Endometrium (tissue), 2 donors: ENCODE measurements at regions not wholly inside any gene's neighbourhood (a gene's known extent, or its start where the extent isn't known, plus 50 kb on each side); places are given as distances from the start of the nearest gene placed in this dataset.

Experiments used
- FAIRE-seq: peaks from 2 replicates; lab custom pipeline; 2012; peaks lifted over from hg19 to GRCh38; lab: Jason Lieb, UNC
- donor health status: control.
- donor health status: control.

DNA sequence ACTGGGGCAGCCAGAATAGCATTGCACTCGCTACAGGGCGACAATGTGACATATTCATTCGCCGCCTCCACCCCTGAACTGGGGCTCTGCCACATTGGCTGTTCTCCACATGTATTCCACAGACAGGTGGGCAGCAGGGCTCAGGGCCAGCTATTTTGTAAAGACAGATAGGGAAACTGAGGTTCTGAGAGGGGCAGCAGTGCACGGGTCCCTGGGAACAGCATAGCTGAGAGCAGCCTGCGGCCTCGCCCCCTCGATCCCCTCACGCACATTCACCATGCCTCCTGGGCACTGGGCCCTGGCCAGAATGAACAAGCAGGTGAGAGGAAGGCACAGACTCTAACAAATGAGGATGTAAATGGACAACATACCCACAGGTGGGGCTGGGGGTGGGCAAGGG lies 75.0 kb upstream of the SPATA12 start:
- FAIRE-seq = no peak

DNA sequence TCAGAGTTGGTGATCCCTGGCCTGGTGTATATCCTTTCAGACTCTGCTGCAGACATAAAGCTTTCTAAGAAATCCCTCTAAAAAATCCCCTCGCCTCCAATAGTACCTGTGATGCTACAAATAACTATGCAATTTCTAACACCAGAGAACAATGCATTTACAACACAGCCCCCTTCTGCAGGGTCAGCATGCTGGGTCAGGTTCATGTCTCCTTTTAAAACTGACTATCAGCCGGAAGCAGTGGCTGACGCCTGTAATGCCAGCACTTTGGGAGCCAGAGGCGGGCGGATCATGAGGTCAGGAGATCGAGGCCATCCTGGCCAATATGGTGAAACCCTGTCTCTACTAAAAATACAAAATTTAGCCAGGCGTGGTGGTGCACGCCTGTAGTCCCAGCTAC lies 77.0 kb upstream of the SPATA12 start:
- no peak for FAIRE-seq

DNA sequence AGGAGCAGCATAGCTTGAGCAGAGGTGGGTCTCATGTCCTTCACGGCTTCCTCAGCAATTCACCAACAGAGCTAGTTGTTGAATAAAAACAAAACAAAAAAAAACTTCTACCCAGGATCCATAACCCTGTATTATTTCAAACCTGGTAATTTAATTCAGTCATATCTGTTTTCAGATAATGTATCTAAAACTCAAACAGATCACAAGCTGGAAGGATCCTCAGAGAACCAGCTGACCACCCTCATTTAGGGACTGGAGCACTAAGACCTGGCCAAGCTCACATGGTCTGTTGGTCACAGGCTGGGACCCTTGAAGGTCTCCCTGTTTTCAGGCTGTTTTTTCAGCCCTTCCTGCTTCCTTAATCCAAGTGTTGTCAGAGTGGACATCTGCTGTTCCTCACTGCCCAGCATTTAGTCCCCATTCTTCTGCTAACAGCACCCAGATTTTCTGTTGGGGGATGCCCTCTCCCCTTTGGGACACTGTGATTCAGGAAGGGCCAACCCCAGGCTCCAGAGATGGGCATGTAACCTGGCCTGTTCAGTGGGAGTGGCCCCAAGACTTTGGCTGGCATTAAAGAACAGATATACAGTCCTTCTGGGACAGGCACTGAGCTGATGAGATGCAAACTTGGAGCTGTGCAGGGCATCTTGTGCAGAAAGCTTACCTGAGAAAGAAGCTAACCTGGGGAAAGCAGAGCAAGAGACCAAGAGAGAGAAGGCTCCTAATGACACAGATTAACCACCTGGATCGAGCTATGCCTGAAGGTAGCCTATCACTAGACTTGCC lies 78.8 kb upstream of the SPATA12 start:
- FAIRE-seq = no peak

DNA sequence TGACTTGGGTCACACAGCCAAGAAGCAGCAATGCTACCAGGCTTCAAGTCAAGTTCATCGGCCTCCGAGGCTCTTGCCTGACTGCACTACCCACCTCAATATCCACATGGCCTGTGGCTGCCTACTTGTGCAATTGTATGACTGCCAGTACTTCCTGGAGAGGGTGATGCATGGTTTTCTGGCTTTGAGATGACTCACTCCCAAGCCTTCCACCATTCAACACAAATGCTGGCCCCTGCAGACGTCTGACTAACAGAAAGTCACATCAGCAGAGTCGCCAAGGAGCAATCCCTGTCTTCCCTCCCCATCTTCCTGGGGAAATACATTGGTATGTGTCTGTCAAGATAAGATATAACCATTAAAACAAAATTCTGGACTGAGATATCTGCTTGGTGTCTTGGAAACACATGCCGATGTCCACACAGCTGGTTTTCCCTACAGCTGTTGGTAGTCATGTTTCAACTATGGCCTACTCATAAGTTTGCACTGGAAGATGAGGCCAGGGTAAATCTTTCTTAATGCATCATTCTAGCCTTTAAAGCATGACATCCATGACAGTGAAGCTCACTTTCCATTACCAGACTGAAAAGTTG lies 79.6 kb upstream of the SPATA12 start:
- FAIRE-seq = no peak

DNA sequence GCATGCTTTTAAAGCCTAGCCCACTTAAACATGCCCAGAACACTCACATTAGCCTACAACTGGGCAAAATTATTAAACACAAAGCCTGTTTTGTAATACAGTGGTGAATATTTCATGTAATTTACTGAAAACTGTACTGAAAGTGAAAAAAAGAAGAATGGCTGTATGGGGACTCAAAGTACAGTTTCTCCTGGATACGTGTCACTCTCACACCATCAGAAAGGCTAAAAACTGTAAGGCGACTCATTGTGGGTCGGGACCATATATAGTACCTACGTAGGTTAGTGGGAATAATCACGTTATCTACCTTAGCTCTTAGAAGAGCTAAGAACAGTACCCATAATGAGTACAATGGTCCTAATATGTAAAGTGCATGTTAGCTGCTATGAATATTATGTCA lies 80.2 kb upstream of the SPATA12 start:
- FAIRE-seq = no peak

DNA sequence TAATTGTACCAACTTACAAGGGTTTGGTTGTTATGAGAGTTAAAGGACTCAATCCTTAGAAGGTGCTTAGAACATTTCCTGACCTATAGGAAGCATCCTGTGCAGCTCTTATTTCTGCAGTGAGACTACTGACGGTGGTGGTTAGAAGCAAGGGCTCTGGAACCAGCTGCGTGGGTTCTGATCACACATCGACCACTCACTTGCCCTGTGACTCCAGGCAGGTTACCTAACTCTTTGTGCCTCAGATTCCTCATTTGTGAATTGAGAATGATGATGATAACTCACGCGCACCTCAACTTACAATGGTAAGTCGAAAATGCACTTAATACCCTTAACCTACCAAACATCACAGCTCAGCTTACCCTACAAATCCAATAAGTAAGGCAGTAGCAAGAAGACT lies 80.7 kb upstream of the SPATA12 start:
- FAIRE-seq = no peak

DNA sequence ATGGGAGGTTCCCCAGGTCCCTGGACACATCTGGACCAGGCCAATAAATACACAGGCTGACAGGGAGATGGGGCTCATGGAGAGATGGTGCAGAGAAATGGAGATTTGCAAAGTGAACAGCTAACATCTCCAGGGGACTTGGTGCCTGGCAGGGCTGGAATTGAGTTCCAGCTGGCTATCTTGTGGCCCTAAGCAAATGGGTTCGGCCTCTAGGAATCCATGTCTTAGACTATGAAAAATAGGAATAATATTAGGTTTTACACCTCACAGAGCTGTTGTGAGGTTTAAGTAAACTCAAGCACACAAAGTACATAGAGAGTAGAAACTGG lies 82.9 kb upstream of the SPATA12 start:
- FAIRE-seq = no peak

DNA sequence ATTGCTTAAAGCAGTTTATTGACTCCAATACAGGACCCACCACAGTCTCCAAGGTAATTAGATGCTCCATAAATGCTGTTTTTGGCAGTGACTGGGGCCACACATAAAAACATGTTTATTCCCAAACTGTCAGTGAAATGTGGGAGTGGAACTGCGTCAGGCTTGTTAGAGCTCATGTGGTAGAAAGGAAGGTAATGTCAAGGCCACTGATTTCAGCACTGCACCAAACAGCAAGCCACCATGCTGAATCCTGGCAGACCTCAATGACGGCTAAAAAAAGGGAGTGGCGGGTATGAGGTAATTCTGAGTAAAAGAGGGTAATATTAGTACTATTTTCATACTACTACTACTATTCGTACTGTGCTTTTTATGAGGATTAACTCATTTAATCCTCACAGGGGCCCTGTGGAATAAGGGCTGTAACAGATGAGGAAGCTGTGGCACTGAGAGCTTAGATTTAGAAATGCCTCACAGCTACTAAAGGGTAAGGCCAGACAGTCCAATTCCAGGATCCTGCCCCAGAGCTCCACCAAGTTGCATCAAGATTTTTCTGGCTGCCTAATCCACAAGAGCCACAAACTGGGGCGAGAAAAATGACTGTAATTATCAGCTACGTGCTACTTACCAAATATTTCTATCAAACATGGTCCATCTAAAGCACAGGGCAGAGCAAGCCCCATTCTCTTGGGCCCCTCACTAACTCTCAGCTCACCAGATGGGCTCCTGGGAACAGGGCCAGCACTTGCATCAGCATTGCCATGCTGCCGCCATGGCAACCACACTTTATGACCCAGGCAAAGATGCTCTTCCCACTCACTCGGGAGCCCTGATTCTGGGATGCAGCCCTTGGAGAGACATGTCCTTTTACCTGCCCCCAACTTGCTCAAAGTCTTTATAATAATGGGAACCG lies 83.6 kb upstream of the SPATA12 start:
- peak; percentile 73 for FAIRE-seq

DNA sequence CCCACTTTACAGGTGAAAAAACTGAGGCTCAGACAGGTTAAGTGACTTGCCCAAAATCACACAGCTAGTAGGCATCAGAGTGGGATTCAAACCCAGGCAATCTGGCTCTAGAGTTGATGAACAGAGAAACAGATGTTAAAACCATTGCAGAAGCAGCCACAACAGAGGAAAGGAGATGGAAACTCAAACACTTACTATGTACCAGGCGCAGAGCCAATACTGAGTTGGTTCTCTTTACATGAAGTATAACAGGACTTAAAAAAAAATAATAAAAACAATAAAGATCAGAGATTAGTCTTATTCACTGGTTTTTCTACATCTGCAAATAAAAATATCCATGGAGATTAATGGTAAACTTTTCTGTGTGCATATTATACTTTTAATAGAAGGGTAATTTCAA lies 84.9 kb upstream of the SPATA12 start:
- peak; percentile 67 for FAIRE-seq

DNA sequence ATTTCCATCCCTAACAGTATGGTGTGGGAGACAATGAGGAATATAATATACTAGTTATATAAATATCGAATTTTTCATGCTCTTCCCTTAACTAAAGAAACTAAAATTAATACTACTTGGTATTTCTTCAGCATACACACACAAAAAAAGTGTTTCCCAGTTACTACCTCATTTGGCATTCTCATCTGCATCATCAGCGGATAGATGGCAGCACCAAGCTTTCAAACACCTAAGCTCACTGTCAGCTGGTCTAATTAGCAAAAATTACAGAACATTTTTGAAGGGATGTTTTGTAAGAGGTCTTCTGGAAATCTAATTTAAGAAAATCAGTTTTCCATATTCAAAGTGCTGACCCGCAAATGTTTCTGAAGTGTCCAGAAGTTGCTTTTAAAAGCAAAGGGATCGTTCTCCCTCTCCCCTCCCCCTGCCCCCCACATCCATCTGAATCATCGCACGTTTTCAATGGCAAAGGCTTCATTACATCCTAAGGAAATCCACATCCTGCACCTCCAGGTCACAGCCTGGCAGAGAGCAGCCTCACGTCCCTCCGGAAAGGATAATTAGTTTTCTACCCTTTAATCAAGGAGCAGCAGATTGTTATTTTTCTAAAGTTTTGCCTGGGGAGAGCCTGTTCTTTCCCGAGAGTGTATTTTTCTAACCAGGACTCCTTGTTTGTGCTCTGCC lies 86.1 kb upstream of the SPATA12 start:
- no peak for FAIRE-seq

DNA sequence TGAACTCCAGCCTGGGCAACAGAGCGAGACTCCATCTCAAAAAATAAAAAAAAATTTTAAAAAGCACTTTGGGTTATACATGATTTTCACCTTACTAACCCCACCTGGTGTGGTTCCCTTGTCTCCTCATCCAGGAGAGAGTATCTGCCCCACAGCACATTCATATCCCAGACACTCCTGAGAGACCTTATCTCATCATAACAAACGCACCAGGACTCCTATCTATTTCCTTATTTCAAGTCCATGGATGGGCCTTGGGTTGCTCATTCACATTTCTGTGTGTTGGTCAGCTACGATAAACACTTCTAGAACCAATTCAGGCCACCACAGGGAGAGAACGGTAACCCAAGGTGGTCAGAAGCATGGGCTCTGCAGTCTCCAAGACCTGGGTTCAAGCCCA lies 88.6 kb upstream of the SPATA12 start:
- FAIRE-seq = no peak

DNA sequence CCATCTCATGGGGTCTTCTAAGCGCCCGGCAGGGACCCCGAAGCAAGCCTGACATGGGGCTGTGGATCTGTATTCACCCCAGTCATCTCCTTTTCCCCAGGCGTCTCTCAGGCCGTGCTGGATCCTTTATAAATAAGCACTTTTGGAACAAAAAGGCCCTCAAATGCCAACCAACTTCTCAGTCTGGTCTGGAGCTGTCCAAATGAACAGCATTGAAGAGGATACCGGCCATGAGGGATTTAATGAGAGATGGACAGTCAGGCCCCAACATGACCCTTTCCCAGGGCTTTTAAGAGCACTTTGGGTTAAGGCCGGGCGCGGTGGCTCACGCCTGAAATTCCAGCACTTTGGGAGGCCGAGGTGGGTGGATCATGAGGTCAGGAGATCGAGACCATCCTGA lies 89.2 kb upstream of the SPATA12 start:
- no peak for FAIRE-seq

DNA sequence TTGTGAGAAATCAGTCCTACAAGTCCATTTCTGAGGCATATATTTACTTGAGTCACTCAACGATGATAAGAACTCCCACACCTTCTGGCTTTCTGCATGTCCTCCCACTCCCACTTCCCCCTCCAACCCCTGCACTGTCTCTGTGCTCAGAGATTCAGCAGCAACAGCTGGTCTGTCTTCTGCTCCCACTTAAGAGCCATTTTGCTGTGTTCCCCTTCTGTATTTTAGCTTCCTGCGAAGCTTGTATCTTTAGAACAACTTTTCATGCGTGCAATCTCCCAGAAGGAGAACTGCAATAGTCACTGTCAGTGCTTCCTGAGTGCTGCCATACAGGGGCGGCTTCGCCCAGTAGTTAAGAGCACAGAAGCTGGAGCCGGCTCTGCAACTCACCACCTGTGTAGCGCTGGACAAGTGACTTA lies 90.0 kb upstream of the SPATA12 start:
- FAIRE-seq = no peak

DNA sequence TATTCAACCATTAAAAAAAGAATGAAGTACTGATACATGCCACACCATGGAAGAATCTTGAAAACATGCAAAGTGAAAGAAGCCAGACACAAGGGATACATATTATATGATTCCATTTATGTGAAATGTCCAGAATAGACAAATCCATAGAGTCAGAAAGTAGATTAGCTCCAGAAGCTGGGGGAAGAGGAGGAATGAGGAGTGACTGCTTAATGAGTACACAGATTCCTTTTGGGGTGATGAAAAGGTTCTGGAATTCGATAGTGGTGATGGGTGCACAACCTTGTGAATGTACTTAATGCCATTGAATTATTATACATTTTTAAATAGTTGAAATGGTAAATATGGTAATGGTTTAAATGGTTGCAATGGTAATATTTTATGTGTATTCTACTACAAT lies 90.6 kb upstream of the SPATA12 start:
- no peak for FAIRE-seq

DNA sequence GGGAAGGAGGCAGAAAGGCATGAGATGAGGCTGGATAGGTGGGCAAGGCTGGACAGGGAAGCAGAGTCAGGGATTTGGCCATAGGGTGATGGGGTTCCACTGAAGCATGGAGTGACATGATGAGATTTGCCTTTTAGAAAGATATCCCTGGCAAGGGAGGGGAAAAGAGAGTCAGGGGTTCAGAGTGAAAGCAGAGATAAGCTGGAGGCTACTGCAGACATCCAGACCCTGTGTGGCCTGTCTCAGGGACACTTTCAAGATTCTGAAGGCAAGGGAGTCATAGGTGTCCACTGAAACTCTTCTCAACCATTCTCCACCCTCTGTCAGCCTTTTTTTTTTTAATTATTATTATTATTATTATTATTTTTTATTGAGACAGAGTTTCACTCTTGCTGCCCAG lies 94.0 kb upstream of the SPATA12 start:
- no peak for FAIRE-seq

DNA sequence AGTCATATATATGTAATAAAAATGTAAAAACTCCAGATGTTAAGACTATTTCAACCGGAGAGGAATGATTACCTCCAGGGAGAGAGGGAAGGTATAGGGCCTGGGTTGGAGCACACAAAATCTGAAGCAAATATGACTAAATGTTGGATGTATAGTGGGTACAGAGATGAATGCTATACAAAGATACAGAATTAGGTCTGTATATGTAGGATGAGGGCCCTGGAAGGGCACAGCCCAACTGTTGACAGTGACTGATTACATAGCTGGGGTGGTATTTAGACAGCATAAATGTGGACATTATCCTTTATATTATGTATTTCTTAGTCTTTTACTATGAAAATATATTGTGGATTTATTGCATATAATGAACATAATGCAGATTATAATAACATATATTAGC lies 94.4 kb upstream of the SPATA12 start:
- FAIRE-seq = no peak

DNA sequence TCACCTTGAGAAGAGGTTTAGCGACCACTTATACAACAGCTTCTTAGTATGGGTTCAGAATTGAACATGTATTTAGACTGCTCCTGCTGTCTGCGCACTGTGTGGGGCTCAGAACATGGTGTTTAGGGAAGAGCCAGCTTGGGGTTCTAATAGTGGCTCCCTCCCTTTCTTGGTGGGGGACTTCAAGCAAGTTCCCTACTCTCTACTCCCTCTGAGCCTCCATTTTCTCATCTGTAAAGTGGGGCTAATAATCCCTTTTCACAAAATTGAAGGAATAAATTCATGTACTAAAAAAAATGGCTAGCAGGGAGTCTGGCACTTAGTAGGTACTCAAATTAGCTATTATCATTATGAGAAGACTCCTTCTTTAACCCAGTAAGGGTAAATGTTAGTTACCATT lies 97.5 kb upstream of the SPATA12 start:
- FAIRE-seq = no peak

DNA sequence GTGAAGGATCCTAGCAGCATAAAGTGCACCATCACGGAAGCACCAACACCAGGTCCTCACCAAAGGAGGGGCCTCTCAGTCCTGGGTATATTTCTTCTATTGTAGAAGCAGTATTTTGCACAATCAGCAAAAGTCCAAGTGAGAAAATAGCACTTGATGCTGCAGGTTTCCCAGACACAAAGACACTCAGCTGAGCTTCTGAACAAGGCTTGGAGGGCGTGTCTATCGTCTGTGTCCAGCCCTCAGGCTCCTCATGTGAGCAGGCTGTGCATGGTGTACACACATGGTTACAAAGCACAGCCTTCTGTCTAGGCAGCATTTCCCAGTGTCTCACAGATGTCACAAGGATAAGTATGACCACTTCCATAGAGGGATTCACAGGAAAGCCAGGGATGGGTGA lies 98.3 kb upstream of the SPATA12 start:
- FAIRE-seq = no peak

DNA sequence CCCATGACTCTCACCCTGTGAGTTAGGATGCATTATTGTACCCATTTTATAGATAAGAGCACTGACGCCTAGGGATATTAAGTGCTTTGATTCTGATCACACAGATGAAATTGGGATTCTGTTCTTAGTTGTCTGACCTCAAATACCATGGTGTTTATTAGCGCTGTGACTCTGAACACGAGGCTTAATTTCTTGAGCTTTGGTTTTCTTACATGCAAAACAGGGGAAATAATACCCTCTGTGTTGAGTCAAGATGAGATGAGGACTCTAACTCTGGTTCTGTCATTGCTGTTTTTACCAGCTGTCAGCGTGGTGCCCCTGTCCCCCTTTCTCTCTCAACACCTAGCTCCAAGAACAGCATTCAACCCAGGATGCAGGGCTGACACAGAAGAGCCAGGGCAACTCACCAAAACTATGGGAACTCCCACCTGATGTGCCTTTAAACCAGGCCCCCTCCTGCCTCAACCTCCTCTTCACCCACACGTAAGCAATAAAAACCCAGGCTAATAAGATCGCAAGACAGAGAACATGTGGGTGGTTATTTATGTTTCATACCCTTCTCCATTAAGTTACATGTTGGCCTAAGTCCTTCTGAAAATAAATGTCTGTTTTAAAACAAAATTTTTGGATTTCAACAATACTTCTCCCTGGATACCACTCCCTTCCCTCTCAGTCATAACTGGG lies 100.1 kb upstream of the SPATA12 start:
- no peak for FAIRE-seq

DNA sequence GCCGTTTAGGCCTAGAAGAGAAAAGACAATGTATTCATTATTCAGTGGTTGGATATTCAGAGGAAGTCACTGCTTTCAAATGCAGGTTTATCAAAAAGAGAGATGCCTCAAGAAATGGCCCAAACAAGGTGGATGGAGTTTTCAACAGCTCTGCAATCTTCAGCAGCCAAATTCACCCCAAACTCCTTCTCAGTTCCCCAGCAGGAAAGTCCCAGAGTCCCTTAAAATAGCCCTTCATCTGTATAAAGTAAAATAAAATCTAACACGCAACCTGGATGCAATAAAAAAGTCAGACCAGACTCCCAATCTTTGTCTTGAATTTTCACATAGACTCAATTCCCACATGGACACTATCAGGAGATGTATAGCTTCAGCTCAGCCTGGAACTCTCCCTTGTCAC lies 101.6 kb upstream of the SPATA12 start:
- no peak for FAIRE-seq

DNA sequence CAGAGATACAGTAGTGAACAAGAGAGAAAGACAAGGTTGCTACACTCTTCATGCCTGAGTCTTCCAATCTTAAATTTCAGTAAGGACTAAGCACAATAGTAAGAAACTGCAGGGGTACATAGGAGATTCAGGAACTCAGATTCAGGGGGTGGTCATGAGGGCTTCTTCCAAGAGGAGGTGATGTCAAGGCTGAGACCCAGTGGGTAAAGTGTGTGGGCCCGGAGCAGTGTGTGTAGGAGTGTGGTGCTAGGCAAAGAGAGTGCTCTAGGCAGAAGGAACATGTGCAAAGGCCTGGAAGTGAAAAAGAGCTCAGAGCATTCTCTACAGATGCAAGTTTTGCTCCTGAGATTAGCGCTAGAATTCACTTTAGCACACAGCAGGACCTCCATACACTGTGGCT lies 102.9 kb upstream of the SPATA12 start:
- FAIRE-seq = no peak

DNA sequence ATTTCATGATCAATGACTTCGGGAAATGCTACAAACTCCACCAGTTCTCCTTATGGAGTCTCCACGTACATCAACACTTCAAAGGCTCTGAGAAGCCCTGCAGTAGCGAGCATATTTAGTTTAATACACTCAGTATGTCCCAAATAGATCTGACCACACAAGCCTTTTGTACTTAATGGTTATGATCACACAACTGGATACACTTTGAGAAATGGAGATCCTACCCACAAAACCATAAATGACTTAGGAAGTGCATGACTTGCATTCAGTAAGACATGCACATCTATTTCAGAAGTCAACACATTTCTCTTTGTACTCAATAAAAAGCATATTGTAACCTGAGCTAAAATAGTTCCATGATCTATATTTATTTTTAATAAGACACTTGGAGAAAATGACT lies 103.6 kb upstream of the SPATA12 start:
- FAIRE-seq = no peak
